NCI-H2171 (cell line): ENCODE measurements at regions not wholly inside any gene's neighbourhood (a gene's known extent, or its start where the extent isn't known, plus 50 kb on each side); places are given as distances from the start of the nearest gene placed in this dataset.
A peak's percentile ranks its signal among the peaks of the same experiment; 100 is the strongest.
"Not testable (repeated sequence)": the region's sequence is repeated elsewhere in the genome, so short reads cannot be mapped to it uniquely, and the experiment has no call there.

Source experiments
- DNase-seq: peaks from one replicate; lab custom pipeline; 2025; lab: John Stamatoyannopoulos, UW

DNA sequence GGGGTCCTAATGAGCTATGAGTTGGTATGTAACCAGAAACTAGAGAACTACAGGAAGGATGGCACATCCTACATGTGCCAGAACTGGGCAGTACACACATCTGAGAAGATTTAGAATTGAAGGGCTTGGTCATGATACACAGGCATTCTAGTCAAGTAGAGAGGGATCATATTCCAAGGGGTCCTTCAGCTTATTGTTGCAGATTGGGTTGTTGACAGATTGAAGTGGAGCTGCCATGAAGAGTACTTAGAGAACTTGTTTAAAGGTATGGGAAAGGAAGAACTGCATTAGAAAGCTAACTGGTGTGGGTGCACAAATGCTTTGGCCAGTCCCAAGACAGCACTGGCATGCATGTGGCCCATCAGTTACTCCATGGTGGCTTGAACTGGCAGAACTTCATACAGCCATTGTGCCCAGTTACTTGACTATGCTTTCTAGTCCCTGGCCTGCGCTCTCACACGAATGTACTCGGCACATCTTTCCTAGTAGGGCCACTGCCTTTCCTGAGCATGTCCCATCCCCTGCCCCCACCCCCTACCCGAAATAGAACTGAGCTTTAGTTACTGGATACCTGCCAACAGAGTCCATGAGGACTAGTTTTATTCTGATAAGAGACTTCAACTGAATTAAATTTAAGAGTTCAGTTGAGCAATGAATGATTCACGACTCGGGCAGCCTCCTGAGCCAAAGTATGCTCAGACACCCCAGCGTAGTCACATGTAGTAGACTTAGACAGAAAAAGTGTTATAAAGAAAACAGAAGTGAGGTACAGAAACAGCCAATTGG, 64.0 kb downstream of the CCNG2 start:
- DNase-seq: no peak

DNA sequence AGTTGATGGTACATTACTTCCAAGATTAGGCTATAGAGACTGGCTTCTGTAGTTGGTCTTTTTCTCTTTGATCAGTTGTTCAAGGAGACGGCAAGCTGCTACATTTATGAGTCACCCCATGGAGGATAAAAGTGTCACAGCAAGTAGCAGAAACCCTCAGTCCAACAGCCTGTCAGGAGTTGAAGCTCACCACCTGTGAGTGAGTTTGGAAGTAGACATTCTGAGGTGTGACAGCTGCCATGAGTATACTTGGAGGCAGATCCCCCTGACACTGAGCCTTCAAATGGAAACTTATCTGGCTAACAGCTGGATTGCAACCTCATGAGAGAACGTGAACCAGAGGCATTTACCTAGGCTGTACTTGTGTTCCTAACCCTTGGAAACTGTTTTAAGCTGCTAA, 68.0 kb downstream of the CCNG2 start:
- no peak for DNase-seq

DNA sequence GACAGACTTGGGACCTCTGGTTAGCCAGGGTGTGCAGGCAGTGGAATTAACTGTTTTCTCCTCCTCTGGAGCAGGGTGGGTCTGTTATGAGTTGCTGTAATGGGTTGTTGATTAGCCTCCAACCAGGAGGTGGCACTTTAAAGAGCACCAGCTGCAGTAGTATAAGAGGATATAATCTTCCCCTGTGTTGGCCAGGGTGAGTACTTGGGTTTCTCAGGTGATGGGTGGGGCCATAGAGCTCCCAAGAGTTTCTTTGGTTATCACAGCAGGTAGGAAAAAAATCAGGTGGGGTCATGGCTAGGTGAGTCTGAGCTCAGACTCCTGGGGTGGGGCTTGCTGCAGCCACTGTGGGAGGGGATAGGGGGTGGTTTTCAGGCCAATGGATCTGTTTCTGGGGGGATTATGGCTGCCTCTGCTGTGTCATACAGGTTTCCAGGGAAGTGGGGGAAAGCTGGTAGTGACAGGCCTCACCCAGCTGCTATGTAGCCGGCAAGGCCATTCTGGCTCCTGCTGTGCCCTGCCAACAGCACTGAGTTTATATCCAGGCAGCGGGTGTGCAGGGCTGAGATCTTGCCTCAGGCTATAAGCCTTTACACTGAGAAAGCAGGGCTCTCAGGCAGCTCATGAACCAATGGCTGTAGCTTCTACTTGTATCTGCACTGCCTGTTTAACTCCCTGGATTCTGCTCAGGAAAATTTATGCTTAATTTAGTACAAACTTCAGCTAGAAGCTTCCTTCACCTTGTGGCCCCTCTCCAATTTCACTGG, 70.1 kb downstream of the CCNG2 start:
- no peak for DNase-seq

DNA sequence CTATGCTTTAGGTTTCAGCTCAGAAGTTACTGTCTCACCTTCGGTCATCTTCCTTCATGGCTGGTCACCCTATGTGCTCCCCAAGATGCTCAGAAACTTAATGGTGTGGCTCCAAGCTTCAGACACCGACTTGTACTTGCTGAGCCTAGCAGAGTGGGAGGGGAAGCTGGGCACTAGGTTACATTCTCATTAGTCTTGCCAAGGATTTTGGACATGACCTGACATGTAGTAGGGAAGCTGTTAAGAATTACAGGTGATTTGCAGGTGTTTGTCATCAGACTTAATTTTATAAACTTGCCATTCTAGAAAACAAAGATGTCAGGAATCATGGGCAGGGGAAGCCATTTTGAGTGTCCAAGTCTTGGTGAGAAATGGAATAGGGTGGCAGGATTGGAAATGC, 72.4 kb downstream of the CCNG2 start:
- no peak for DNase-seq

DNA sequence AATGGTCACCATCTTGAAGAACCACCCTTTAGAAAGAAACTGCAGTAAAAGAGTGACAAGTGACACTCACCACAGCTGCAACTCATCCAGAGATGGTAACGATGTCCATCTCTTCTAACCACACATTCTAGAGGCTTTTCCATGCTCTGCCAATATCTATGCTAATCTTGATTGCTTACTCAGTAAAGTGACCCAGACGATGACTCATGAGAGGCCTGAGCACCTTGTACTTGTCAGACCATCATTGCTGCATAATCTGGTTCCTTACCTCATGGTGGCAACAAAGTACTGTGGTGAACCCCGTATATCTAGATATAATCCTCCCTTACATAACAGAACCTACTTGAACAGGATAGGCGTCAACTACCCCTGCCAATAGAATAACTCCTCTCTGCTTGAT, 75.6 kb downstream of the CCNG2 start:
- DNase-seq: no peak

DNA sequence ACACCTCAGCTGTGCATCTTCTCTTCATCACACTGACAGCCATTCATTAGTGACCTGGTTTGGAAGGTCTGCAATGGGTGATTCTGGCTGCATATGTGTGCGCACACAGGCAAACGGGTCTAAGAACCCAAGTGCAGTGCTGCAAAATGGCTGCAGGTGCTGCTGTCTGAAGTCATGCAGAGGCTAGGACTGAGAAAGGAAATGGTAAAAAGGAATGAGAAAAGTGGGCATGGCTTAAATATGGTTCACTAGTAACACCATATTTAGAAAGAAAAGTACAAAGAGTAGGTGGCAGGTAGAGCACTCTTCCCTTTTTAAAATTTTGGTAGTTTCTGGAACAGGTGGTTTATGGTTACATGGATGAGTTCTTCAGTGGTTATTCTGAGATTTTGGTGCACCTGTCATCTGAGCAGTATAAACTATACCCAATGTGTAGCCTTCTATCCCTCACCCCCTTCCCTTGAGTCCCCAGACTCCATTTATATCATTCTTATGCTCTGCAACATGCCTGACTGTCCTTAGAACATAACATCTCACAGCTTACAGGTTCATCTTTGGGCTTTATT, 78.4 kb downstream of the CCNG2 start:
- no peak for DNase-seq

DNA sequence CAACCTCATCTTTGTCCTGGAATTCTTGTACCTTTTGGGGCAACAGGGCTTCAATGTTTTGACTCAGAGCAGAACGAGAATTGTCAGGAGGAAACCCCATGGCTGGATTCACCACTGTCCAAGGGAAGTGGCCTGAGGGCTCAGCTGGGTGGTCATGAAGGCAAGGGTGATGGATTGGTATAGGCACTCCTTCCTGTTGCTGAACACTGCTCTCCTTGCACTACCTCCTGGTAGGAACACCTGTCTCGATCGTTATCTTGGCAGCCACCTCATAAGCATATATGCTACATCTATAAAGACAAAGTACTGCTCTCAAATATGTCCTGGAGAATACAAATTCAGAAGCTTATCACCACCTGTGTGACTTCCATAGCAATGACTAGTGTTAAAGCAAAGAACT, 79.8 kb downstream of the CCNG2 start:
- no peak for DNase-seq

DNA sequence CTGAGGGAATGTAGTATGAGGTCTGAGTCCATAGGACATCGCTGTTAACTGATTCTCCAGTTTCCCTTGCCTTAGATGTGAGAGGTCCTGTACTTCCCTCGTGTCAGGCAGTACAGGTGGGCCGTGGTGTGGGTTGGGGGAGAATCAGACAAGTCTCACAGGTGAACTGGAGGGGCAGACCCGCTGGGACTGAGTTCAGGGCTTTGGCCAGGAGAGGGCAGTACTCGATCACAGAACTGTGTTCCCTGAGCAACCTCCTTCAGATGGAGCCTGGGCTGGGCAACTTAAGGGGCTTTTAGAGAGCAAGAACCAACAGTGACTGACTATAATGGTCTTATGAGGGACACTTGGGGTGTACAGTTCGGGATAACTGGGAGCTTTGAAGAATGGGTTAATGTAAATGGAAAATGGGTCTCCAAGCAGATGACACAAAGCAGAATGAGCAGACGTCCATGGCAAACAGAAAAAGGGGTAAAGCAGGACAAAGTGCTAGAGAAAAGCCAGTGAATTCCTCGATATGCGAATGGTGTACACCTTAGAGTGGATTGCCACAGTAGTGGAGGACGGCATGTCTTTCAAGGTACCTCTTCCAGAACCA, 83.6 kb downstream of the CCNG2 start:
- peak; percentile 9 for DNase-seq

DNA sequence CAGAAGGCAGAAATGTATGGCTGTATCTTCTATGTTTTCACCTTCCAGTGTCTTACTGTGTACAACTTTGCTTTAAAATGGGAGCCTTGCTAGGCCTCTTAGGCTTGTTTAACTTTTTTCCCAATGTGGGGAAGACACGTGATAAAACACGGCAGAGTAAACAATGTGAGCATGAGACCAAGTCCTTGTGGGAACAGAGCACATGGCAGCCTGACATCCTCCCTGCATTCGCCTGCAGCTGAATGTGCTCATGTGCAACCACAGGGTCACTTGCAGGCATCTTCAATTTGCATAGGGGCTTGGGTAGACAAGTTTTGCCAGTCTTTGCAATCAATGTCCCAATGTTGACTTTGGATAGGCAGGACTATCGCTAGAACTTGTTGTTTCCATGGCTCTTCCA, 91.8 kb downstream of the CCNG2 start:
- no peak for DNase-seq

DNA sequence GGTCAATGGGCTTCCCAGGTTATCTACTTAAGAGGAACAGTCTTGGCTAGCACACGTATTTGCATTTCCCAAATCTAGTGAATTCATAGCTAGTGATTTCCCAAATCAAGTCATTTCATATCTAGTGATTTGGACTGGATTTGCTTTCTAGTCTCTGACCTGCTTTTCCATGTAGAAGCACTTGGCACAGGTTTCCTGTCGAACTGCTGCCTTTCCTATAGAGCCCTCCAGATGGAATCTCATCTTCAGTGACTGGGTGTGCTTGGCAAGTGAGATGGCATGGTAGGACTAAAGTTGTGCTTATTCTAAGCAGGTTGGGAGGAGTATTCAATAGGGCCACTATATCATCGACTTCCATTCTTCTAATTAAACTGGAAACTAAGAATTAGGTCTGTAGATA, 94.7 kb downstream of the CCNG2 start:
- no peak for DNase-seq

DNA sequence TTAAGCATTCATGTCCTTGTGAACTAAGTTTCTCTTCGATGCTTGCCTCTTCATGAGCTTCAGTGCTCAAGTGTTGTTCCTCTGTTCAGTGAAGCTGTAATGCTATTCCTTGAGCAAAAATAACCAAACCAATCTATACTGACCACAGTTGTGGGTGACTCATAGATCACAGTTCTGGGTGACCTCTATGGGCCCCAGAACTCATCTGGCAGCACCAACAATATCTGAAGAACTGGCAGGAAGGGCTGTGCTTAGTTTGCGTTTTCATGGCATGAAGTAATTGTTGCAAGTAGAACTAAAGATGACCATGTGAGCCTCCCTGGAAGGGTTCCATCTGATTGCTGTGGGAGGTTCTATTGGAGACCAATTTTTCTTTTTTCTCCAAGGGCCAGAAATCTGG, 106.2 kb downstream of the CCNG2 start:
- no peak for DNase-seq

DNA sequence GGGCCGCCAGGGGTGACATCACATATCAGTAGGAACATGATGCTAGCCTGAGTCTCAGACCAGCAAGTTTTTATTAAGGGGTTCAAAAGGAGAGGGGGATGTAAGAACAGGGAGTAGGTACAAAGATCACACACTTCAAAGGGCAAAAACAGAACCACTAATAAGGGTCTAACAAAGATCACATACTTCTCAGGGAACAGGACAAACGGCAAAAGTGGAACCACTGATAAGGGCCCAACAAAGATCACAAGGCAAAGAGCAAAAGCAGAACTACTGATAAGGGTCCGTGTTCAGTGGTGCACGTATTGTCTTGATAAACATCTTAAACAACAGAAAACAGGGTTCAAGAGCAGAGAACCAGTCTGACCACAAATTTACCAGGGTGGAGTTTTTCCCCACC, 107.0 kb downstream of the CCNG2 start:
- not testable (repeated sequence) for DNase-seq

DNA sequence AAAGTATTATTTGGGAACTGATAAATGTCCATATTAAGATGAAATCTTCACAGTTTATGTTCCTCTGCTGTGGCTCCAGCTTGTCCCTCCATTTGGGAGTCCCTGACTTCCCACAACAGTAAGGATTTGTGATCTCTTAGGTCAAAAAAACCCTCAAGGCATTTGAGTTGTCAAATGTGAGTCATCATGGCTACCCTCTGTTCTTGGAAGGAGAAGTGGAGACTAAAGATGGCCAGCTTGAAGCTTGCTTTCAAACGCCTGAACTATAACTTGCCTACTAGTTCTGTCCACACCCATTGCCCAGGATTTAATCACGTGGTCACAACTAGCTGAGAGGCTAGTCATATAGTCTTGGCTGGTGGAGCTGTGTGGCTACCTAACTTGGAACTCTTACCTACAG, 107.8 kb downstream of the CCNG2 start:
- DNase-seq: no peak

DNA sequence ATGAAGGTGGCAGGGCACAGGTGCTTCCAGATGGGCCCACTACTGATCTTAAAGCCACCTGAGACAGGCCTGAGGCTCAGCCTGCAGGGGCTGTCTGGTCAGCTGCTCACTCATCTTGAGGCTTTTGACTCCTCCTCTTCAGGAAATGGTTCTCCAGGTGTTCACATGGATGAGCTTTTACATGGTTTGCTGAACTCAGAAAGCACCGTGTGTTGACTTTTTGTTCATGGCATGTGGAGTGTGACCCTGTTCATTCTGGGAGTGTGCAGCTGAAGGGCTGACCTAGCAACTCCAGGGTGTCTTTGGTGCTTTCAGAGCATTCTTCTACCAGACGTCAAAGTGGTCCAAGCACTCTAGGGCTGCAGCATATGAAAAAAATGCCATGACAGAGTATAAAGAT, 111.1 kb downstream of the CCNG2 start:
- no peak for DNase-seq

DNA sequence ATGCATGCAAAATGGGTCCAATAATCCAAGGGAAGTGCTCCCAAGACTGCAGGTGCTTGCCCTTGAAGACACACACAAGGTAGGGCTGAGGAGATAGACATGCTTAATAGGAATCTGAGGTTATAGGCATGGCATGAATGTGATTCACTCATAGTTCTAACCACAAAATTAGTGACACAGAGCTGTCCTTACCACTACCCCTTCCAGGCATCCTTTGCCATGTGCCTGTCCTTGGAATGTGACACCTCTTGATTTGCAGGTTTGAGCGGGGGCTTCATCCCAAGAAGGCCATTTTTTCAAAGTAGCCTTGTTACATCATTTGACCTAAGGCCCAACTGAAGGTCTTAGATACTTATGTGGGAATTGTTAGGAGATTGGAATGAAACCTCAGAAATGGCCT, 112.5 kb downstream of the CCNG2 start:
- DNase-seq: no peak

DNA sequence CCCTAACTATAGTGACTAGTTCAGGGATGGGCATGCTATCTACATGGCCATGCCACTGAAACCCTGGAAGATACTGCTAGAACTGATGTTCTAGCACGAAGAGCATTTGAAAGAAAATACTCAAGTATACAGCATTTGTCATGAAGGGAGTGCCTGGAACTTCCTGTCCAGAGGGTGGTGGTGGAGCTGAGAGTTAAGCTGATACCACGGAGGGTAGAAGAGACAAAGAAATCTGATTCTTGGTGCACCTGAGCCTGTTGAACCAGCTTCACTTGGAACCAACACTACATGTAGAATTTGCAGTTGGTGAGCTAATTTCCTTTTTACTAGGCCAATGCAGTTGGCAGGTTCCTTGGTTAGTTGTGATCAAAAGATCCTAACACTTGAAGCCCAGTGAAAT, 116.4 kb downstream of the CCNG2 start:
- DNase-seq: no peak

DNA sequence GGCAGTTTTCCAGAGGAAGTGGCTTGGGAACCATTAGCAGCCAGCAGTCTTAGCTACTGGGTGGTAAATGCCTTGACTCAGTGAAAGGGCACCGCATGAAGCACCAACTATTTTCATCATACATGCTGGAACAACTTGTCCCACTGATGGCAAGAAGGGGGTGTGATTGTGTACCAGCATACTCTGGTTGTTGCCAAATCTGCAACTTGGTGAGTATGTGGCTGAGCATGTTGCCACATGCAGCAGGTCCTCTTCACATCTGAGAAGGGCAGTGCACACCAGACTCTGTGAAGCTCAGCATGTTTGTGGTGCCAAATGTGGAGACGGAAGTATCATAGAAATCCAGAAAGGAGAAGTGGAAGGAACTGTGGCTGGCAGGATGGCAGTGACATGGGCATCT, 122.1 kb downstream of the CCNG2 start:
- DNase-seq: not testable (repeated sequence)

DNA sequence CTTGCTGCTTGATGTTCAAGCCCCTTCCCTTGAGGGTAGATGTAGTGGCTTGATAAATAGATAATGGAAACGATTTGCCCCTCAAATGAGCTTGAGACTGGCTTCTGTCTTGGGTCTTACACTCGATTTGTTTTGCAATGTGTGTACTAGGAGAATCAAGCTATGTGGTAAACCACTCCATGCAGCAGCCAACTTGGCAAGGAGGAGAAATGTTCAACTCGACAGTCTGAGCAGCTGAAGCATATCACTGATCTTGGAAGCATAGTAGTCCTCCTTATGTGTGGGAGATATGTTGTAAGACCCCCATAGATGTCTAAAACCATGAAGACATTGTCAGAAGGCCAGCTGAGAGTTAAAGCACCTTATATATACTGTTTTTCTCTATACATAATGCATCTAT, 125.3 kb downstream of the CCNG2 start:
- DNase-seq: no peak

DNA sequence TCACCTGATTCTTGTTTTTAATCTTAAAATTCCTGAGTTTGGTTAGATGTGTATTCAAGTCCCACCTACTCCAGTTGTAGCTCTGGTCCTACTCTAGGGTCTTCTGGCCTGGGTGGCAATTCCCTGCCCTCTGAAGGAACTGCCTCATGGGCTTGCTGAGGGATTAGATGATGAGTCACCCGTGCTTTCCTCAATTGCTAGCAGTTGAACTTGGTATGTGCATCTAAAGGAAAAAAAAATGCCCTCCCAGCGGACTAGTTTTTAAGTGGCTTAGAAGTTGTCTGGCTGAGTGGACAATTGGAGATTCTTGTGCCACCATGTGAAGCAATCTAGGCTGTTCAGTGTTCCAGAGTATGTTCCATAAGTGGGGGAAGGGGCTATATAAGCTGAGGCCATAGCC, 127.0 kb downstream of the CCNG2 start:
- no peak for DNase-seq

DNA sequence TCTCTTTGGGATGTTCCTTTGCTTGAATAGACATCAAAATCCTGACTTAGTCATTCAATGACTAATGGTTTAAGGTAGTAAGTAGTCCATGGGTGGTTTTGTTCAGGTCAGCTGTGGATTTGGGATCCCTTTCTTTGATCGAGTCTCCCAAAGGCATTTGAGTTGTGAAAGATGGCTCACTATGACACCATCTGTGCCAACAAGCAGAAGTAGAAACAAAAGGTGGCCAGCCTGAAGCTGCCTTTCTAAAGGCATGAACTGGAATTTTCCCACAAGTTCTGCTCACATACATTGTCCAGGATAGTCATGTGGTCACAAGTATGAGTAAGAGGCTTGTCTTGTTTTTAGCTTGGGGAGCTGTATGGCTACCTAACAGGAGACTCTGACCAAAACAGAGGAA, 129.9 kb downstream of the CCNG2 start:
- no peak for DNase-seq

DNA sequence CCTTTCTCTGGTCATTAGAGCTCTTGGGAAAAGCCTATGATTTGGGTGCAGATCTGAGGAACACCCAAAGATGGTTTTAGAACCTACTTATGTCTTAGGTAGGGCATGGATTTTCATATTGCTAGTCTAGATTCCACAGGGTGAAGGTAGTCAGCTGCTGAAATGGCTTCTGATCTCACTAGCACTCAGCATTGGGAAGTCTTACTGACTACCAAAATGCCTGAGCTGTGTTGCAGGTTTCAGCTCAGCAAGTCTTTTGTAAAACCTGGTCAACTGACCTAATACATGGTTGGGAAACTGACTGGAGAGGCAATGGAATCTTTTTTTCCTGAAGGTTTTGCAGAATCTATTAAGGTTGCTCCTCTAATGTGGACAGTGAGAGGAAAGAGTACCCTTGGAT, 136.4 kb downstream of the CCNG2 start:
- no peak for DNase-seq

DNA sequence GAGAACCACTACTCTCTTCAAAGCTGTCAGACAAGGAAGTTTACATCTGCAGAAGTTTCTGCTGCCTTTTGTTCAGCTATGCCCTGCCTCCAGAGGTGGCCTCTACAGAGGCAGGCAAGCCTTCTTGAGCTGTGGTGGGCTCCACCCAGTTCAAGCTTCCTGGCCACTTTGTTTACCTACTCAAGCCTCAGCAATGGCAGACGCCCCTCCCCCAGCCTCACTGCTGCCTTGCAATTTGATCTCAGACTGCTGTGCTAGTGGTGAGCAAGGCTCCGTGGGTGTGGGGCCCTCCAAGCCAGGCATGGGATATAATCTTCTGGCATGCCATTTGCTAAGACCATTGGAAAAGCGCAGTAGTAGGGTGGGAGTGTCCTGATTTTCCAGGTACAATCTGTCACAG, 144.0 kb downstream of the CCNG2 start:
- DNase-seq: not testable (repeated sequence)

DNA sequence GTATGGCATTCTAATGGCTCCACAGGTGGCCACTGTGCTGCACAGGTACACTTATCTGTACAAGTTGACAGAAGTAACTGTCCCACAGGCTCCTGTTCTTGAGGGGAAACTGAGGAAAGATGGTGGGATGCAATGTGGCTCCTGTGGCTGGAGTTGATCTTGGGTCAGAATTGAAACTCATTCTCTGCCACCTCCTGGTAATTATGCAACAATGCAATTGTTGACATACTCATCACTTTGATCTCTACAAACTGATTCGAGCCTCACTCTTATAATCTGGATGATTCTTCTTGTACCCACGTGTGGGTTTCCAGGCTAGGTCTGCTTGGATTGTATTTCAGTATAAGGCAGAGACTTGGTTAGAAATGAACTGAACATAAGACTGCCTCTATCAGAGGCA, 148.8 kb downstream of the CCNG2 start:
- DNase-seq: no peak
